CD14-positive monocyte (primary cell): ENCODE measurements at regions not wholly inside any gene's neighbourhood (a gene's known extent, or its start where the extent isn't known, plus 50 kb on each side); places are given as distances from the start of the nearest gene placed in this dataset.

Experiments used
- DNase-seq, 3 donors: peaks; one replicate each; pipeline ENCODE4 v3.0.0-alpha.2; 2011 to 2022
- H2AFZ ChIP-seq: 2 replicates; pipeline ENCODE4 v1.6.0; 2012; ENCODE audit warnings: mild to moderate bottlenecking, low read depth, low read length, inconsistent platforms; ENCODE audit not compliant: insufficient read depth, poor library complexity, severe bottlenecking
- H3K27ac ChIP-seq, 2 donors: 1 replicate in 1 of 2; 2 replicates in 1 of 2; pipeline ENCODE4 v1.5.1; 2012 to 2013; ENCODE audit warnings: low read length in 2 of 2, control low read depth in 1 of 2, inconsistent platforms in 1 of 2, low read depth in 1 of 2, mild to moderate bottlenecking in 1 of 2
- H3K27me3 ChIP-seq, 2 donors: one replicate each; pipeline versions ENCODE4 v1.6.0 to v1.6.1; 2011 to 2013; ENCODE audit warnings: low read length in 2 of 2; ENCODE audit not compliant: control insufficient read depth in 2 of 2, insufficient read depth in 2 of 2
- H3K36me3 ChIP-seq, 2 donors: replicated peaks in 1 of 2; 1 replicate in 1 of 2; 2 replicates in 1 of 2; pipeline versions ENCODE4 v1.5.1 to v1.6.1; 2012 to 2013; ENCODE audit warnings: low read length in 2 of 2, control low read depth in 1 of 2, inconsistent platforms in 1 of 2, mild to moderate bottlenecking in 1 of 2; ENCODE audit not compliant: insufficient read depth in 2 of 2, control insufficient read depth in 1 of 2
- H3K4me1 ChIP-seq, 2 donors: 1 replicate in 1 of 2; 2 replicates in 1 of 2; pipeline versions ENCODE4 v1.5.1 to v1.6.1; 2012 to 2013; ENCODE audit warnings: low read length in 2 of 2, control low read depth in 1 of 2, inconsistent platforms in 1 of 2, mild to moderate bottlenecking in 1 of 2, moderate library complexity in 1 of 2; ENCODE audit not compliant: insufficient read depth in 2 of 2, control insufficient read depth in 1 of 2
- H3K4me2 ChIP-seq: replicated peaks from 2 replicates; pipeline ENCODE3; 2012; ENCODE audit warnings: low read length, moderate library complexity, mild to moderate bottlenecking; ENCODE audit not compliant: poor library complexity, severe bottlenecking; ENCODE audit errors: extremely low read depth
- H3K4me3 ChIP-seq, 3 experiments: fragments of 200-600 bp in 1 of 3; sonication (generic) in 1 of 3; replicated peaks in 1 of 3; 1 replicate in 2 of 3; 2 replicates in 1 of 3; pipeline ENCODE4 v1.5.1; 2011 to 2013; ENCODE audit warnings: low read length in 3 of 3, mild to moderate bottlenecking in 3 of 3, control low read depth in 2 of 3, low read depth in 2 of 3, inconsistent platforms in 1 of 3, moderate library complexity in 1 of 3
- H3K79me2 ChIP-seq: 2 replicates; pipeline ENCODE4 v1.6.0; 2012; ENCODE audit warnings: mild to moderate bottlenecking, control low read depth, inconsistent platforms, low read length, moderate library complexity; ENCODE audit not compliant: insufficient read depth
- H3K9ac ChIP-seq: 2 replicates; pipeline ENCODE4 v1.6.0; 2017; ENCODE audit warnings: low read length, mild to moderate bottlenecking; ENCODE audit not compliant: insufficient read depth, poor library complexity, severe bottlenecking
- H3K9me3 ChIP-seq, 2 donors: replicated peaks in 1 of 2; 1 replicate in 1 of 2; 2 replicates in 1 of 2; pipeline versions ENCODE4 v1.5.1 to v1.6.1; 2012 to 2013; ENCODE audit warnings: low read length in 2 of 2, control low read depth in 1 of 2; ENCODE audit not compliant: control insufficient read depth in 1 of 2, insufficient read depth in 1 of 2
- H4K20me1 ChIP-seq: 2 replicates; pipeline ENCODE4 v1.6.0; 2012; ENCODE audit warnings: mild to moderate bottlenecking, low read length, control low read depth, moderate library complexity; ENCODE audit not compliant: insufficient read depth
- H3K27ac Mint-ChIP-seq, 7 donors: one replicate each; pipeline ENCODE4 v1.8.0; 2020; ENCODE audit warnings: mild to moderate bottlenecking in 7 of 7, mixed read lengths in 7 of 7, moderate library complexity in 6 of 7, inconsistent platforms in 2 of 7
- H3K27me3 Mint-ChIP-seq, 3 donors: one replicate each; pipeline ENCODE4 v1.8.0; 2021 to 2022; ENCODE audit warnings: low read depth in 3 of 3, mild to moderate bottlenecking in 3 of 3, mixed read lengths in 3 of 3, moderate library complexity in 3 of 3, inconsistent platforms in 1 of 3
- H3K36me3 Mint-ChIP-seq, 2 donors: one replicate each; pipeline ENCODE4 v1.8.0; 2020; ENCODE audit warnings: mixed read lengths in 2 of 2, inconsistent platforms in 1 of 2, mild to moderate bottlenecking in 1 of 2
- H3K4me1 Mint-ChIP-seq: one replicate; pipeline ENCODE4 v1.8.0; 2020; ENCODE audit warnings: mild to moderate bottlenecking, mixed read lengths
- H3K4me3 Mint-ChIP-seq, 2 donors: one replicate each; pipeline ENCODE4 v1.8.0; 2020; ENCODE audit warnings: mild to moderate bottlenecking in 2 of 2, mixed read lengths in 2 of 2, moderate library complexity in 1 of 2
- H3K9me3 Mint-ChIP-seq, 7 donors: one replicate each; pipeline ENCODE4 v1.8.0; 2020 to 2022; ENCODE audit warnings: mixed read lengths in 7 of 7, mild to moderate bottlenecking in 6 of 7, moderate library complexity in 6 of 7, inconsistent platforms in 2 of 7
- WGBS: methylation state at CpG from one replicate; pipeline ENCODE4 v1.1.5; 2013; ENCODE audit warnings: missing lambda C conversion rate; ENCODE audit not compliant: insufficient coverage; 5-methylcytosine and 5-hydroxymethylcytosine counted together
- intact Hi-C, 2 donors: fragments of 100-400 bp; cut with micrococcal nuclease; formaldehyde crosslinking; loops; one replicate each; pipeline versions ENCODE4 v1.15.0 to v1.15.1; 2023
- TF ChIP-seq, protein P1 (sequence below): fragments of 200-600 bp; IDR thresholded peaks from one replicate; pipeline ENCODE4 v1.8.0; 2022; ENCODE audit warnings: antibody characterized with exemption, mild to moderate bottlenecking

- Histone ChIP-seq H3K4me3 (no peak overlapping the region), H3K4me2 (no peak overlapping the region), H2AFZ (no peak overlapping the region), H3K36me3 (no peaks in the 10 kb centered on the region), H4K20me1 (no peaks in the 10 kb centered on the region), H3K79me2 (no peaks in the 10 kb centered on the region), H3K27me3 (no peaks in the 10 kb centered on the region), H3K27ac (no peak overlapping the region), H3K9me3 (peaks cover 0 to 3% of the 10 kb centered on the region in 2 donors), H3K9ac (no peak overlapping the region), H3K4me1 (no peaks in the 10 kb centered on the region)
- DNase-seq, result no peak
- Mint-ChIP-seq H3K4me3 (no peak overlapping the region), H3K9me3 (peaks cover 0 to 10% (median 3%) of the 10 kb centered on the region in 7 donors), H3K4me1 (no peaks in the 10 kb centered on the region), H3K27ac (no peak overlapping the region), H3K36me3 (no peaks in the 10 kb centered on the region), H3K27me3 (peaks cover 0 to 4% (median 4%) of the 10 kb centered on the region in 3 donors)
- TF ChIP-seq, protein P1, sequence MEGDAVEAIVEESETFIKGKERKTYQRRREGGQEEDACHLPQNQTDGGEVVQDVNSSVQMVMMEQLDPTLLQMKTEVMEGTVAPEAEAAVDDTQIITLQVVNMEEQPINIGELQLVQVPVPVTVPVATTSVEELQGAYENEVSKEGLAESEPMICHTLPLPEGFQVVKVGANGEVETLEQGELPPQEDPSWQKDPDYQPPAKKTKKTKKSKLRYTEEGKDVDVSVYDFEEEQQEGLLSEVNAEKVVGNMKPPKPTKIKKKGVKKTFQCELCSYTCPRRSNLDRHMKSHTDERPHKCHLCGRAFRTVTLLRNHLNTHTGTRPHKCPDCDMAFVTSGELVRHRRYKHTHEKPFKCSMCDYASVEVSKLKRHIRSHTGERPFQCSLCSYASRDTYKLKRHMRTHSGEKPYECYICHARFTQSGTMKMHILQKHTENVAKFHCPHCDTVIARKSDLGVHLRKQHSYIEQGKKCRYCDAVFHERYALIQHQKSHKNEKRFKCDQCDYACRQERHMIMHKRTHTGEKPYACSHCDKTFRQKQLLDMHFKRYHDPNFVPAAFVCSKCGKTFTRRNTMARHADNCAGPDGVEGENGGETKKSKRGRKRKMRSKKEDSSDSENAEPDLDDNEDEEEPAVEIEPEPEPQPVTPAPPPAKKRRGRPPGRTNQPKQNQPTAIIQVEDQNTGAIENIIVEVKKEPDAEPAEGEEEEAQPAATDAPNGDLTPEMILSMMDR, result no peak
- intact Hi-C loops, result no loop called here
- WGBS, result no CpG with 5 or more reads among the region's 4 CpGs
These were observed 682.0 kb upstream of the RAB6C start for GRCh38 chr2:129297430-129297829.

DNA sequence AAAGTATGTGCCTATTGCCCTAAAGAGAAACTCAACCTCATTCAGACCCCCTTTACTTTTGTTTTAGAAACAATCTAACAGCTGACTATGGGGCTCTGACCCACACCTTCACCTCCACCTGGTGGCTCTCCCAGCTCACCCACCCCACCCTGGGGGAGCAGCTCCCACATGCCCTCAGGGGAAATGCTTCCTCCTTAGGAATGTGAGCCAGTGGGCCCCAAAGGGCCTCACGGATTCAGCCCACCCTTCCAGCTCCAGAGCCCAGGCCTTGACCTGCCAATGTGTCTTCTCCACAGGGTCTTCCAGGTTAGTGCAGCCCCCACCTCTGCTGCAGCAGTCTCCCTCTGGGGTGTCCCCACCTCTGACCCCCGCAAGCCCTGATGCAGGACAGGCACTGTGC lies 680.1 kb upstream of the RAB6C start:
- 95% methylated on average over 2 of the region's 2 CpGs for WGBS
- Histone ChIP-seq H3K4me1 (no peaks in the 10 kb centered on the region), H3K4me3 (no peak overlapping the region), H4K20me1 (no peaks in the 10 kb centered on the region), H3K27ac (no peak overlapping the region), H3K27me3 (no peaks in the 10 kb centered on the region), H3K36me3 (no peaks in the 10 kb centered on the region), H3K4me2 (no peak overlapping the region), H3K9me3 (peaks cover 0 to under 1% of the 10 kb centered on the region in 2 donors), H3K79me2 (no peaks in the 10 kb centered on the region), H3K9ac (no peak overlapping the region), H2AFZ (no peak overlapping the region)
- intact Hi-C loops, result no loop called here
- H3K4me3 Mint-ChIP-seq, result no peak overlapping the region
- peaks cover 0 to 4% (median 4%) of the 10 kb centered on the region in 3 donors for H3K27me3 Mint-ChIP-seq
- H3K4me1 Mint-ChIP-seq, result no peaks in the 10 kb centered on the region
- no peaks in the 10 kb centered on the region for H3K36me3 Mint-ChIP-seq
- H3K27ac Mint-ChIP-seq, result no peak overlapping the region
- TF ChIP-seq, protein P1, result no peak
- H3K9me3 Mint-ChIP-seq, result peaks cover 0 to 10% (median 3%) of the 10 kb centered on the region in 7 donors
- no peak for DNase-seq
